GM23338 (cell line): ENCODE measurements at regions not wholly inside any gene's neighbourhood (a gene's known extent, or its start where the extent isn't known, plus 50 kb on each side); places are given as distances from the start of the nearest gene placed in this dataset.

Source experiments
- ATAC-seq: fragments of 200-7000 bp; cut with Tn5 transposase; 3 replicates; pipeline ENCODE4 v1.9.1; 2020
- DNase-seq: peaks from one replicate; pipeline ENCODE4 v3.0.0-alpha.2; 2015; ENCODE audit warnings: low spot score
- H2AFZ ChIP-seq: fragments of 200-600 bp; sonication (generic); 2 replicates; pipeline ENCODE4 v1.8.0; 2016; ENCODE audit warnings: antibody characterized with exemption, mild to moderate bottlenecking, moderate library complexity
- H3F3A ChIP-seq: fragments of 200-600 bp; sonication (generic); replicated peaks from 2 replicates; pipeline ENCODE4 v1.8.0; 2017; ENCODE audit warnings: antibody characterized with exemption, mixed run types, low read depth
- H3K27ac ChIP-seq: fragments of 200-600 bp; sonication (generic); 2 replicates; pipeline ENCODE4 v1.6.1; 2016; ENCODE audit warnings: low read depth
- H3K27me3 ChIP-seq: fragments of 200-600 bp; sonication (generic); 2 replicates; pipeline ENCODE4 v1.8.0; 2016; ENCODE audit warnings: mild to moderate bottlenecking, mixed run types, moderate library complexity; ENCODE audit not compliant: insufficient read depth
- H3K36me3 ChIP-seq: fragments of 200-600 bp; sonication (generic); 2 replicates; pipeline ENCODE4 v1.8.0; 2016; ENCODE audit warnings: mild to moderate bottlenecking; ENCODE audit not compliant: insufficient read depth
- H3K4me1 ChIP-seq: fragments of 200-600 bp; sonication (generic); 2 replicates; pipeline ENCODE4 v1.8.0; 2016; ENCODE audit warnings: mild to moderate bottlenecking, moderate library complexity; ENCODE audit not compliant: insufficient read depth
- H3K4me2 ChIP-seq: fragments of 200-600 bp; sonication (generic); 2 replicates; pipeline ENCODE4 v1.7.1; 2017; ENCODE audit warnings: mixed run types
- H3K4me3 ChIP-seq: fragments of 200-600 bp; sonication (generic); 2 replicates; pipeline ENCODE4 v1.6.1; 2016; ENCODE audit warnings: mixed run types
- H3K79me2 ChIP-seq: fragments of 200-600 bp; sonication (generic); replicated peaks from 2 replicates; pipeline ENCODE4 v1.8.0; 2017; ENCODE audit warnings: mild to moderate bottlenecking; ENCODE audit not compliant: insufficient read depth
- H3K9me2 ChIP-seq: fragments of 200-600 bp; sonication (generic); 2 replicates; pipeline ENCODE4 v1.8.0; 2017; ENCODE audit not compliant: insufficient read depth
- H4K20me1 ChIP-seq: fragments of 200-600 bp; sonication (generic); replicated peaks from 2 replicates; pipeline ENCODE4 v1.8.0; 2017; ENCODE audit warnings: mild to moderate bottlenecking; ENCODE audit not compliant: insufficient read depth
- H3K27ac Mint-ChIP-seq: 2 replicates; pipeline ENCODE4 v1.8.0; 2020; ENCODE audit warnings: inconsistent platforms, mild to moderate bottlenecking, moderate library complexity, mixed read lengths
- H3K27me3 Mint-ChIP-seq: 3 replicates; pipeline ENCODE4 v1.8.0; 2022; ENCODE audit warnings: low read depth, mild to moderate bottlenecking, moderate library complexity, mixed read lengths, inconsistent platforms; ENCODE audit not compliant: insufficient read depth, poor library complexity
- H3K36me3 Mint-ChIP-seq: 3 replicates; pipeline ENCODE4 v1.8.0; 2021; ENCODE audit warnings: low read depth, mild to moderate bottlenecking, inconsistent platforms, moderate library complexity, mixed read lengths
- H3K4me1 Mint-ChIP-seq: 3 replicates; pipeline ENCODE4 v1.8.0; 2020; ENCODE audit warnings: mild to moderate bottlenecking, inconsistent platforms, mixed read lengths
- H3K4me3 Mint-ChIP-seq: 3 replicates; pipeline ENCODE4 v1.8.0; 2021; ENCODE audit warnings: moderate library complexity, mild to moderate bottlenecking, inconsistent platforms, mixed read lengths
- H3K9me3 Mint-ChIP-seq: 3 replicates; pipeline ENCODE4 v1.8.0; 2020; ENCODE audit warnings: moderate library complexity, mild to moderate bottlenecking, inconsistent platforms, mixed read lengths
- CREB1 ChIP-seq: fragments of 250-450 bp; sonication (Bioruptor Pico); IDR thresholded peaks from 2 replicates; pipeline ENCODE4 v1.5.0; 2020; ENCODE audit warnings: low read depth, mild to moderate bottlenecking, moderate library complexity
- CTCF ChIP-seq, 2 experiments: fragments of 200-600 bp in 1 of 2; sonication (generic) in 1 of 2; conservative IDR thresholded peaks; 2 replicates each; pipeline versions ENCODE4 v1.5.1 to v1.6.1; 2016 to 2017; ENCODE audit warnings: antibody characterized with exemption in 2 of 2, low read depth in 2 of 2, mild to moderate bottlenecking in 2 of 2, moderate library complexity in 1 of 2
- ETS1 ChIP-seq: IDR thresholded peaks from 2 replicates; pipeline ENCODE4 v1.6.1; 2016; ENCODE audit warnings: antibody characterized with exemption
- EZH2 ChIP-seq: fragments of 200-600 bp; sonication (generic); IDR thresholded peaks from one replicate; pipeline ENCODE4 v1.8.0; 2017; ENCODE audit warnings: antibody characterized with exemption, mild to moderate bottlenecking, low read depth; ENCODE audit not compliant: unreplicated experiment
- EZH2phosphoT487 ChIP-seq: fragments of 200-600 bp; sonication (generic); IDR thresholded peaks from one replicate; pipeline ENCODE4 v1.8.1; 2018; ENCODE audit warnings: antibody characterized with exemption; ENCODE audit not compliant: unreplicated experiment
- JUNB ChIP-seq: IDR thresholded peaks from one replicate; pipeline ENCODE4 v1.6.1; 2016; ENCODE audit warnings: antibody characterized with exemption; ENCODE audit not compliant: unreplicated experiment
- POLR2AphosphoS5 ChIP-seq: IDR thresholded peaks from 2 replicates; pipeline ENCODE4 v1.6.1; 2016; ENCODE audit warnings: antibody characterized with exemption, low read depth
- REST ChIP-seq: IDR thresholded peaks from one replicate; pipeline ENCODE4 v1.6.1; 2018; ENCODE audit warnings: antibody characterized with exemption; ENCODE audit not compliant: unreplicated experiment
- ZNF114 ChIP-seq: fragments of 250-450 bp; sonication (Bioruptor Pico); IDR thresholded peaks from 2 replicates; pipeline ENCODE4 v1.5.0; 2020; ENCODE audit warnings: mild to moderate bottlenecking, moderate library complexity
- ZNF331 ChIP-seq: fragments of 250-450 bp; sonication (Bioruptor Pico); IDR thresholded peaks from 2 replicates; pipeline ENCODE4 v1.5.0; 2020; ENCODE audit warnings: low read depth, mild to moderate bottlenecking, moderate library complexity
- ZNF462 ChIP-seq: fragments of 250-450 bp; sonication (Bioruptor Pico); IDR thresholded peaks from 2 replicates; pipeline ENCODE4 v1.5.0; 2020; ENCODE audit warnings: mild to moderate bottlenecking, moderate library complexity

- no peak for ATAC-seq
- Histone ChIP-seq H3K4me1 (no peaks in the 10 kb centered on the region), H3K27ac (no peak overlapping the region), H4K20me1 (no peaks in the 10 kb centered on the region), H3K79me2 (no peaks in the 10 kb centered on the region), H3K36me3 (no peaks in the 10 kb centered on the region), H3K27me3 (no peaks in the 10 kb centered on the region), H2AFZ (no peak overlapping the region), H3F3A (no peaks in the 10 kb centered on the region), H3K4me3 (no peak overlapping the region), H3K4me2 (no peak overlapping the region), H3K9me2 (no peaks in the 10 kb centered on the region; the same call in 1 of the 2 replicates)
- Mint-ChIP-seq H3K27ac (no peak overlapping the region), H3K4me3 (no peak overlapping the region), H3K36me3 (no peaks in the 10 kb centered on the region), H3K27me3 (peaks cover 2% of the 10 kb centered on the region), H3K9me3 (peaks cover under 1% of the 10 kb centered on the region; the same call in 1 of the 3 replicates), H3K4me1 (no peaks in the 10 kb centered on the region)
- DNase-seq: no peak
- no peak for TF ChIP-seq EZH2phosphoT487
- TF ChIP-seq ZNF114 (CRISPR knock-in tag): no peak
- TF ChIP-seq CREB1 (CRISPR knock-in tag): no peak
- no peak for TF ChIP-seq REST
- no peak for TF ChIP-seq JUNB
- no peak for TF ChIP-seq EZH2
- TF ChIP-seq POLR2AphosphoS5: no peak
- no peak for TF ChIP-seq ZNF331 (CRISPR knock-in tag)
- no peak for TF ChIP-seq CTCF (conservative IDR thresholded peaks at IDR 0.05; ENCODE audit: low read depth in 2 of 2)
- TF ChIP-seq ETS1: no peak
- no peak for TF ChIP-seq ZNF462
These were observed 248.5 kb upstream of the PLPP4 start for GRCh38 chr10:120208488-120208887.
